Body of pancreas (tissue), 4 donors: ENCODE measurements at regions not wholly inside any gene's neighbourhood (a gene's known extent, or its start where the extent isn't known, plus 50 kb on each side); places are given as distances from the start of the nearest gene placed in this dataset.
"Not testable (repeated sequence)": the region's sequence is repeated elsewhere in the genome, so short reads cannot be mapped to it uniquely, and the experiment has no call there.

Experiments used
- ATAC-seq: fragments of 150-250 bp; one replicate; pipeline ENCODE4 v1.9.1; 2016
- DNase-seq, 4 donors: peaks; one replicate each; pipeline ENCODE4 v3.0.0-alpha.2; 2019
- H3K27ac ChIP-seq, 4 donors: fragments of 200-600 bp; sonication (generic); 1 replicate in 3 of 4; 2 replicates in 1 of 4; pipeline versions ENCODE4 v1.5.1 to v1.6.1; 2016 to 2019; ENCODE audit warnings: mild to moderate bottlenecking in 1 of 4, mixed read lengths in 1 of 4, moderate library complexity in 1 of 4
- H3K27me3 ChIP-seq, 2 donors: fragments of 200-600 bp; sonication (generic); one replicate each; pipeline ENCODE4 v1.6.0; 2016; ENCODE audit warnings: mild to moderate bottlenecking in 1 of 2
- H3K36me3 ChIP-seq, 2 donors: fragments of 200-600 bp; sonication (generic); replicated peaks in 1 of 2; 2 replicates each; pipeline ENCODE4 v1.5.1; 2016; ENCODE audit warnings: low read depth in 2 of 2; ENCODE audit not compliant: insufficient read depth in 1 of 2
- H3K4me1 ChIP-seq: fragments of 200-600 bp; sonication (generic); one replicate; pipeline ENCODE4 v1.6.0; 2016
- H3K4me3 ChIP-seq, 2 donors: fragments of 200-600 bp; sonication (generic); 1 replicate in 1 of 2; 2 replicates in 1 of 2; pipeline ENCODE4 v1.5.1; 2016 to 2019
- H3K9me3 ChIP-seq, 3 donors: fragments of 200-600 bp; sonication (generic); 1 replicate in 2 of 3; 2 replicates in 1 of 3; pipeline ENCODE4 v1.5.1; 2016
- POLR2A ChIP-seq, 3 donors: fragments of 450-650 bp; IDR thresholded peaks; one replicate each; pipeline ENCODE4 v1.6.1; 2016; ENCODE audit warnings: antibody characterized with exemption in 3 of 3, mild to moderate bottlenecking in 2 of 3
- WGBS, 2 donors: methylation state at CpG; one replicate each; pipeline ENCODE4 v1.1.5; 2017; 5-methylcytosine and 5-hydroxymethylcytosine counted together
- intact Hi-C: fragments of 100-400 bp; cut with DNase I; formaldehyde crosslinking; loops from one replicate; pipeline ENCODE4 v1.15.1; 2023
- TF ChIP-seq, protein P1 (sequence below), 7 experiments: fragments of 450-650 bp in 4 of 7; fragments of 200-600 bp in 3 of 7; sonication (generic) in 3 of 7; IDR thresholded peaks; one replicate each; pipeline ENCODE4 v1.5.1; 2016 to 2019; ENCODE audit warnings: antibody characterized with exemption in 7 of 7

DNA sequence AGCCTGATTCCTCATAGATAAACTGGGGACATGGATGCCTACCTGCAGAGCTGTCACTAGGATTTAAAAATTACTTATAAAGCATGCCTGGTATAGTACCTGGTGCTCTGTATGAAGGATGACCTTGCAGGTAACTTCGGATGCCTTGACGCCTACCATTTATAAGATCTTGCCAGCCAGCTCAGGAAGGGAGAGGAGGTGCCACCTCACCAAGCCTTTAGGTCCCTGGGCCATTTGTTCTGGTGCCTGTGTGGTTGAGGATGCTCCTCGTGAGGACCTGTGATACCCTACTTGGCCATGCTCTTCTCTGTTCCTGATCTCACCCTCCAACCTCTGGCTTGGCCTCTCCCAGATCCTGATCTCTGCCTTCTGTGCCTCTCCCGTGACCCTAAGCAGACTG lies 85.2 kb downstream of the FDX1 start:
- TF ChIP-seq, protein P1, sequence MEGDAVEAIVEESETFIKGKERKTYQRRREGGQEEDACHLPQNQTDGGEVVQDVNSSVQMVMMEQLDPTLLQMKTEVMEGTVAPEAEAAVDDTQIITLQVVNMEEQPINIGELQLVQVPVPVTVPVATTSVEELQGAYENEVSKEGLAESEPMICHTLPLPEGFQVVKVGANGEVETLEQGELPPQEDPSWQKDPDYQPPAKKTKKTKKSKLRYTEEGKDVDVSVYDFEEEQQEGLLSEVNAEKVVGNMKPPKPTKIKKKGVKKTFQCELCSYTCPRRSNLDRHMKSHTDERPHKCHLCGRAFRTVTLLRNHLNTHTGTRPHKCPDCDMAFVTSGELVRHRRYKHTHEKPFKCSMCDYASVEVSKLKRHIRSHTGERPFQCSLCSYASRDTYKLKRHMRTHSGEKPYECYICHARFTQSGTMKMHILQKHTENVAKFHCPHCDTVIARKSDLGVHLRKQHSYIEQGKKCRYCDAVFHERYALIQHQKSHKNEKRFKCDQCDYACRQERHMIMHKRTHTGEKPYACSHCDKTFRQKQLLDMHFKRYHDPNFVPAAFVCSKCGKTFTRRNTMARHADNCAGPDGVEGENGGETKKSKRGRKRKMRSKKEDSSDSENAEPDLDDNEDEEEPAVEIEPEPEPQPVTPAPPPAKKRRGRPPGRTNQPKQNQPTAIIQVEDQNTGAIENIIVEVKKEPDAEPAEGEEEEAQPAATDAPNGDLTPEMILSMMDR (IDR thresholded peaks at IDR 0.05) = no peak
- no peak for TF ChIP-seq POLR2A (IDR thresholded peaks at IDR 0.05)
- no peaks in the 10 kb centered on the region for H3K36me3 ChIP-seq
- H3K9me3 ChIP-seq = no peaks in the 10 kb centered on the region
- intact Hi-C loops = no loop called here
- no peaks in the 10 kb centered on the region for H3K27me3 ChIP-seq
- no peak for ATAC-seq
- H3K4me1 ChIP-seq = no peaks in the 10 kb centered on the region
- no peak overlapping the region for H3K27ac ChIP-seq
- no peak for DNase-seq
- H3K4me3 ChIP-seq = no peak overlapping the region
- 50 to 54% methylated on average over 4 of the region's 4 CpGs for WGBS, 2 donors

DNA sequence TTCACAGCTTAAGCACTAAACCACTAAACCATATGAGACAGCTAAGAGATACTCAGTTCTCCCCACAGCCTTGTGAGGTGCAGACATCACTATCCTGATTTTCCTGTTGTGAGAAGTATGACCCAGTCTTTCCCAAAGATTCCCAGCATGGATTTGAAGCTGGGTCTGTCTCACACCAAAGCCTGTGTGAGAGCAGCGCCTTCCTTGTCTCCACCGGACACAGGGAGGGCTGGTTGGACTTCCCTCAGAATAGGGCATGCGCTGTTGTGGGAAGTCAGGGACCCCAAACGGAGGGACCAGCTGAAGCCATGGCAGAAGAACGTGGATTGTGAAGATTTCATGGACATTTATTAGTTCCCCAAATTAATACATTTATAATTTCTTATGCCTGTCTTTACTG lies 87.6 kb downstream of the FDX1 start:
- intact Hi-C loops = not testable (repeated sequence)

DNA sequence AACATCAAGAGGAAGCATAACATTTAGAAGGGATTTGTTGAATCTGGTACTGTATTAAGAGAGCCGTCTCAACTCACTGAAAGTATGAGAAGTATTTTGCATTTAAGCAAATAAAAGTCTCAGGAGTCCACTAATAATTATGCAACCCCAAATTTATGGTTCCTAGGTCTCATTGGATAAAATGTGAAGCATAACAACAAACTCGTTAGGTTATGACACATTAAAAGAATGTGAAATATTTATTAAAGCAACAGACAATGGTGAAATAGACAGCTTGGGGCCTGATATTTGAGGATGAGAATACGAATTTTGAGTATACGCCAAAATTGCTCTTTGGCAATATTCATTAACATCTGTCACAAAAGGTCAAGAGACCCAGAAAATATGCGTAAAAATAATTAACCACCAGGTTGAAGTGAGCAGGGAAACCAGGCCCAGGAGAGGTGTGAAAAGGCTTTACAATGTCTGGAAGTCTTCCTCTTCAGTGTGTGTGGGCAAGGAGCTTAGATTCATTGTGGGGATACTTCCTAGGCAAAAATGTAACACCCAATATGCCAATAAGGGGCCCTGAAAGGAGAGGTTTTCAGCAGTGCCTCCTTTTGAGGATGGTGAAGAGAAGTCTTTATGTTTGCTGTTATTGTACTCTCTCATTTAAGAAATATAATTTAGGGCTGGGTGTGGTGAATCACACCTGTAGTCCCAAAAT lies 89.2 kb downstream of the FDX1 start:
- Histone ChIP-seq H3K36me3 (no peaks in the 10 kb centered on the region), H3K4me3 (no peak overlapping the region), H3K27me3 (no peaks in the 10 kb centered on the region), H3K9me3 (no peaks in the 10 kb centered on the region), H3K4me1 (no peaks in the 10 kb centered on the region), H3K27ac (no peak overlapping the region)
- DNase-seq (no peak), ATAC-seq (peak; percentile 4)
- intact Hi-C loops = no loop called here
- no peak for TF ChIP-seq POLR2A (IDR thresholded peaks at IDR 0.05)
- TF ChIP-seq, protein P1 (IDR thresholded peaks at IDR 0.05) = no peak
- WGBS, 2 donors = 72 to 74% methylated on average over 5 of the region's 5 CpGs

More for the DNA sequence above, 87.6 kb downstream of the FDX1 start:
- H3K4me1 ChIP-seq, H3K9me3 ChIP-seq, ATAC-seq, H3K27ac ChIP-seq, H3K4me3 ChIP-seq, H3K27me3 ChIP-seq, H3K36me3 ChIP-seq, DNase-seq: not testable (repeated sequence)
- 85 to 90% methylated on average over 5 of the region's 5 CpGs for WGBS, 2 donors

DNA sequence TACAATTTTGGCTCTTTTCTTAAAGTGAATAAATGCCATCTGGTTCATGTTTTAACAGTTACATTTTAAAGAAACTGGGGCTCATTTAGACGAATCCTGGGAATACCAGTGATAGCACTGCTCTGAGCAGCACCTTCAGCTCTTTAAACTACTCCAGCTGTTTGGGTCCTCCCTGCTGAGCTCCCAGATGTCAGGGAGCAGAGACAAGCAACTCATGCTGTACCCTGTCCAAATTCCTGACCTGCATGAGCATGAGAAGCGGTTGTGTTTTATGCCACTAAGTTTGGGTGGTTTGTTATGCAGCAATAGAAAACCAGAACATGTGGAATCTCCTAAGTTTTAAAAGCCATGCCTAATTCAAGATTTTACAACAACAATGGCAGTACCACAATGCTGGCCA lies 90.0 kb downstream of the FDX1 start:
- H3K4me3 ChIP-seq = no peak overlapping the region
- no peaks in the 10 kb centered on the region for H3K9me3 ChIP-seq
- H3K27ac ChIP-seq = no peak overlapping the region
- H3K36me3 ChIP-seq = no peaks in the 10 kb centered on the region
- H3K4me1 ChIP-seq = no peaks in the 10 kb centered on the region
- H3K27me3 ChIP-seq = no peaks in the 10 kb centered on the region
- WGBS, 2 donors = 57 to 81% methylated on average over 2 of the region's 2 CpGs
- intact Hi-C loops = no loop called here
- ATAC-seq = no peak
- TF ChIP-seq POLR2A (IDR thresholded peaks at IDR 0.05) = no peak
- TF ChIP-seq, protein P1 (IDR thresholded peaks at IDR 0.05) = no peak
- DNase-seq = no peak

DNA sequence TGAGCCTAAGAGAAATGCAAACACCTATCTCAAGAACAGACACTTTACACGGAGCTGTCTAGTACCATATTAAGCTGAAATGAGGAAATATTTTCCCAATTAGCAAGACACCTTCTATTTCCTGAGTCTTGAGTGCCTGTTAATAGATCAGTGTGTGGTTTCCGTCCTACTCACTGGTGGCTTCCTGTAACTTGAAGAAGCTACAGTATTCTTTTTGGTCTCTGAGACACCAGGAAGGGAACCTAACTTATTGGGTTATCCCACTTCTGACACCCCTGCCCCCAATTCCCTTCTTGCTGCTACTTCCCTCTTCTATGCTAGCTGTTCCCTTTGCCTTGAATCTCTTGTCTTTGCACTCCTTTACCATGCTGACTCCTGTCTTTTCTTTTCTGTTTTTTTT lies 92.7 kb downstream of the FDX1 start:
- Histone ChIP-seq H3K9me3 (no peaks in the 10 kb centered on the region), H3K27me3 (no peaks in the 10 kb centered on the region), H3K4me3 (no peak overlapping the region), H3K27ac (no peak overlapping the region), H3K4me1 (no peaks in the 10 kb centered on the region), H3K36me3 (no peaks in the 10 kb centered on the region)
- WGBS, 2 donors = 53 to 54% methylated on average over 2 of the region's 2 CpGs
- no peak for TF ChIP-seq POLR2A (IDR thresholded peaks at IDR 0.05)
- TF ChIP-seq, protein P1 (IDR thresholded peaks at IDR 0.05) = no peak
- no peak for ATAC-seq
- intact Hi-C loops = no loop called here
- DNase-seq = no peak
